ENCODE measurements at regions not wholly inside any gene's neighbourhood (a gene's known extent, or its start where the extent isn't known, plus 50 kb on each side); places are given as distances from the start of the nearest gene placed in this dataset.

DNA sequence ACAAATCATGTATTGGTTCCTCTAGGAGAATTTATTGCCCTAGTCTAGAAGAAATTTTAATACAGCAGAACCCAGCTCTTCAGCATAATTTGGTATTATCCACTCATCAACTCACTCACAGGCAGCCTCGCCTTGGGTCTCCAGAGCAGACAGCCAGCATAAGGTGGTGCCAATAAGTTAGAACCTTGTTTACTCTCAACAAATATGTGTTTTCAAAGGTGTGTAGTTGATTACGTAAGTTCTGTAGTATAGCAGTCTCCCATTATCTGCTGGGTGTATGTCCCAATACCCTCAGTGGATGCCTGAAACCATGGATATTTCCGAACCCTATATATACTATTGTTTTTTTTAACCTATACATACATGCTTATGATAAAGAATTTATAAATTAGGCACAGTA, 522.5 kb upstream of the LRRN3 start:
- TF ChIP-seq, protein P1, sequence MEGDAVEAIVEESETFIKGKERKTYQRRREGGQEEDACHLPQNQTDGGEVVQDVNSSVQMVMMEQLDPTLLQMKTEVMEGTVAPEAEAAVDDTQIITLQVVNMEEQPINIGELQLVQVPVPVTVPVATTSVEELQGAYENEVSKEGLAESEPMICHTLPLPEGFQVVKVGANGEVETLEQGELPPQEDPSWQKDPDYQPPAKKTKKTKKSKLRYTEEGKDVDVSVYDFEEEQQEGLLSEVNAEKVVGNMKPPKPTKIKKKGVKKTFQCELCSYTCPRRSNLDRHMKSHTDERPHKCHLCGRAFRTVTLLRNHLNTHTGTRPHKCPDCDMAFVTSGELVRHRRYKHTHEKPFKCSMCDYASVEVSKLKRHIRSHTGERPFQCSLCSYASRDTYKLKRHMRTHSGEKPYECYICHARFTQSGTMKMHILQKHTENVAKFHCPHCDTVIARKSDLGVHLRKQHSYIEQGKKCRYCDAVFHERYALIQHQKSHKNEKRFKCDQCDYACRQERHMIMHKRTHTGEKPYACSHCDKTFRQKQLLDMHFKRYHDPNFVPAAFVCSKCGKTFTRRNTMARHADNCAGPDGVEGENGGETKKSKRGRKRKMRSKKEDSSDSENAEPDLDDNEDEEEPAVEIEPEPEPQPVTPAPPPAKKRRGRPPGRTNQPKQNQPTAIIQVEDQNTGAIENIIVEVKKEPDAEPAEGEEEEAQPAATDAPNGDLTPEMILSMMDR (conservative IDR thresholded peaks at IDR 0.05 in 1 of 2, IDR thresholded peaks at IDR 0.05 in 1 of 2; ENCODE audit: low read depth in 1 of 2, low read length in 2 of 2), result no peak
- TF ChIP-seq EZH2 (IDR thresholded peaks at IDR 0.05; ENCODE audit: low read length, missing control alignments), result no peak

Measured in fibroblast of lung (primary cell).